GM06990 (cell line): ENCODE measurements at regions not wholly inside any gene's neighbourhood (a gene's known extent, or its start where the extent isn't known, plus 50 kb on each side); places are given as distances from the start of the nearest gene placed in this dataset.

Source experiments
- DNase-seq: peaks from one replicate; pipeline ENCODE4 v3.0.0-alpha.2; 2011; ENCODE audit not compliant: insufficient read length; ENCODE audit errors: extremely low read depth
- H3K27me3 ChIP-seq: replicated peaks from 2 replicates; pipeline ENCODE4 v1.6.0; 2011; ENCODE audit warnings: low read length; ENCODE audit not compliant: control insufficient read depth, insufficient read depth
- H3K36me3 ChIP-seq: 2 replicates; pipeline ENCODE4 v1.5.1; 2011; ENCODE audit warnings: low read length; ENCODE audit not compliant: control insufficient read depth, insufficient read depth
- H3K4me3 ChIP-seq: replicated peaks from 2 replicates; pipeline ENCODE4 v1.5.1; 2011; ENCODE audit warnings: low read depth, mild to moderate bottlenecking, control low read depth, low read length
- CTCF ChIP-seq: IDR thresholded peaks from 2 replicates; pipeline ENCODE4 v1.5.1; 2011; ENCODE audit warnings: low read length, control low read depth, mild to moderate bottlenecking, inconsistent platforms; ENCODE audit not compliant: insufficient read depth, poor library complexity, severe bottlenecking

GRCh38 chr4:138756519-138756918 is 259.1 kb upstream of the NOCT start:
- Histone ChIP-seq H3K36me3 (no peaks in the 10 kb centered on the region), H3K4me3 (no peak overlapping the region), H3K27me3 (no peaks in the 10 kb centered on the region)
- TF ChIP-seq CTCF = no peak
- no peak for DNase-seq

GRCh38 chr4:138751309-138751708 is 264.3 kb upstream of the NOCT start:
- Histone ChIP-seq H3K27me3 (no peaks in the 10 kb centered on the region), H3K4me3 (no peak overlapping the region), H3K36me3 (no peaks in the 10 kb centered on the region)
- TF ChIP-seq CTCF = no peak
- DNase-seq = no peak

GRCh38 chr4:138749303-138749702 is 266.3 kb upstream of the NOCT start:
- no peak overlapping the region for H3K4me3 ChIP-seq
- TF ChIP-seq CTCF = no peak
- no peaks in the 10 kb centered on the region for H3K27me3 ChIP-seq
- DNase-seq = no peak
- no peaks in the 10 kb centered on the region for H3K36me3 ChIP-seq

- no peak overlapping the region for H3K4me3 ChIP-seq
- TF ChIP-seq CTCF = no peak
- no peak for DNase-seq
Observed at GRCh38 chr4:138741766-138742377, 273.7 kb upstream of the NOCT start.

GRCh38 chr4:138740816-138741745 is 274.5 kb upstream of the NOCT start:
- DNase-seq = no peak
- Histone ChIP-seq H3K4me3 (no peak overlapping the region), H3K36me3 (no peaks in the 10 kb centered on the region), H3K27me3 (no peaks in the 10 kb centered on the region)
- no peak for TF ChIP-seq CTCF

More at GRCh38 chr4:138741766-138742377, 273.7 kb upstream of the NOCT start:
- no peaks in the 10 kb centered on the region for H3K36me3 ChIP-seq
- no peaks in the 10 kb centered on the region for H3K27me3 ChIP-seq
